Tibial artery (tissue), 4 donors: ENCODE measurements at regions not wholly inside any gene's neighbourhood (a gene's known extent, or its start where the extent isn't known, plus 50 kb on each side); places are given as distances from the start of the nearest gene placed in this dataset.
"Not testable (repeated sequence)": the region's sequence is repeated elsewhere in the genome, so short reads cannot be mapped to it uniquely, and the experiment has no call there.

ENCODE experiments used
- DNase-seq, 2 donors: peaks; one replicate each; pipeline ENCODE4 v3.0.0-alpha.2; 2019
- H3K27ac ChIP-seq, 2 donors: fragments of 200-600 bp; sonication (generic) in 1 of 2; 1 replicate in 1 of 2; 2 replicates in 1 of 2; pipeline ENCODE4 v1.5.1; 2018 to 2019; ENCODE audit warnings: mild to moderate bottlenecking in 1 of 2
- H3K27me3 ChIP-seq, 2 donors: fragments of 200-600 bp; sonication (generic) in 1 of 2; one replicate each; pipeline versions ENCODE4 v1.5.1 to v1.6.0; 2016 to 2019
- H3K36me3 ChIP-seq, 3 donors: fragments of 200-600 bp; sonication (generic) in 2 of 3; one replicate each; pipeline ENCODE4 v1.5.1; 2016 to 2019; ENCODE audit warnings: mild to moderate bottlenecking in 2 of 3
- H3K4me1 ChIP-seq, 4 donors: fragments of 200-600 bp; sonication (generic) in 2 of 4; 1 replicate in 3 of 4; 2 replicates in 1 of 4; pipeline ENCODE4 v1.5.1; 2016 to 2019
- H3K4me3 ChIP-seq, 2 donors: fragments of 200-600 bp; sonication (generic) in 1 of 2; 1 replicate in 1 of 2; 2 replicates in 1 of 2; pipeline ENCODE4 v1.5.1; 2018 to 2019; ENCODE audit warnings: mild to moderate bottlenecking in 2 of 2
- H3K9me3 ChIP-seq, 3 donors: fragments of 200-600 bp; sonication (generic) in 1 of 3; one replicate each; pipeline ENCODE4 v1.5.1; 2016 to 2019
- intact Hi-C: fragments of 100-400 bp; cut with DNase I; formaldehyde crosslinking; loops from one replicate; pipeline ENCODE4 v1.15.0; 2023; ENCODE audit warnings: low total_unique reads

- intact Hi-C loops, DNase-seq: not testable (repeated sequence)
These were observed 159.2 kb upstream of the ZNF322 start for GRCh38 chr6:26818640-26819225.

GRCh38 chr6:26827965-26828364 is 168.4 kb upstream of the ZNF322 start:
- H3K36me3 ChIP-seq, H3K9me3 ChIP-seq, intact Hi-C loops, H3K4me1 ChIP-seq, DNase-seq, H3K27ac ChIP-seq, H3K4me3 ChIP-seq, H3K27me3 ChIP-seq: not testable (repeated sequence)

More at GRCh38 chr6:26818640-26819225, 159.2 kb upstream of the ZNF322 start:
- H3K4me3 ChIP-seq, H3K27ac ChIP-seq, H3K9me3 ChIP-seq, H3K27me3 ChIP-seq, H3K36me3 ChIP-seq, H3K4me1 ChIP-seq: not testable (repeated sequence)

DNA sequence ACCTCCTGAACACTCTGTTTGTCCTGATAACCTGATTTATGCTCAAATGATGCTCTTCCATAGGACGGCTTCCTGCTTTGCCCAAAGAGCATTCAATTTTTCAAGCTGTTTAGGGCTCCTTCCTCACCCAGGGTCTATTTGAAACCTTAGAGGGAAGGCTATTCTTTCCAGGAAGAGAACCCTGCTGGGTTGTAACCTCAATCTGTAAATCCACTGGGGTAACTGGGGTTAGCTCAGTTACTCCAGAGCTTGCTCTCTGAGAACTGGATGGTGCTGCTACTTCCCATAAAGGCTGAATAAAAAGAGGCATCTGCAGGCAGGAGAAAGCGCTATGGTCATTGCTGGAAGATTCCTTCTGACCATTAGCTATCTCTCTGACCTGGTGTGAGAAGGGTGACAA is 169.9 kb upstream of the ZNF322 start:
- H3K4me3 ChIP-seq, H3K36me3 ChIP-seq, H3K9me3 ChIP-seq, intact Hi-C loops, DNase-seq, H3K27me3 ChIP-seq, H3K4me1 ChIP-seq, H3K27ac ChIP-seq: not testable (repeated sequence)

- H3K4me1 ChIP-seq, H3K27me3 ChIP-seq, H3K27ac ChIP-seq, DNase-seq, H3K4me3 ChIP-seq, H3K9me3 ChIP-seq, H3K36me3 ChIP-seq, intact Hi-C loops: not testable (repeated sequence)
These were observed 171.4 kb upstream of the ZNF322 start for GRCh38 chr6:26830992-26831391.

DNA sequence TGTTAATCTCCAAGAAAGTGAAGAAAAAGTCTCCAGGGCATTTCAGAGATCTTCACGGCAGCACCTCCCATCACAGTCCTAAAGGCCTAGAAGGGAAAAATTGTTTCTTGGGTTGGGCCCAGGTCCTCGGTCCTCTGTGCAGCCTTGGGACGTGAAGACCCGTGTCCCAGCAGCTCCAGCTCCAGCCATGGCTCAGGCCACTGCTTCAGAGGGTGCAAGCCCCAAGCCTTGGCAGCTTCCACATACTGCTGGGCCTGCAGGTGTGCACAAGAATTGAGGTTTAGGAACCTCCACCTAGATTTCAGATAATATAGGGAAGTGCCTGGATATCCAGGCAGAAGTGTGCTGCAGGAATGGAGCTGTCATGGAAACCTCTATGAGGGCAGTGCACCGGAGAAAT is 176.2 kb upstream of the ZNF322 start:
- H3K4me1 ChIP-seq, H3K27ac ChIP-seq, H3K9me3 ChIP-seq, intact Hi-C loops, DNase-seq, H3K4me3 ChIP-seq, H3K36me3 ChIP-seq, H3K27me3 ChIP-seq: not testable (repeated sequence)

GRCh38 chr6:26836657-26837056 is 177.1 kb upstream of the ZNF322 start:
- intact Hi-C loops, DNase-seq, H3K36me3 ChIP-seq, H3K27ac ChIP-seq, H3K9me3 ChIP-seq, H3K27me3 ChIP-seq, H3K4me1 ChIP-seq, H3K4me3 ChIP-seq: not testable (repeated sequence)

- DNase-seq, H3K4me1 ChIP-seq, H3K9me3 ChIP-seq, H3K4me3 ChIP-seq, H3K27me3 ChIP-seq, H3K27ac ChIP-seq, intact Hi-C loops, H3K36me3 ChIP-seq: not testable (repeated sequence)
These were observed 185.3 kb upstream of the ZNF322 start for GRCh38 chr6:26844823-26845222.

DNA sequence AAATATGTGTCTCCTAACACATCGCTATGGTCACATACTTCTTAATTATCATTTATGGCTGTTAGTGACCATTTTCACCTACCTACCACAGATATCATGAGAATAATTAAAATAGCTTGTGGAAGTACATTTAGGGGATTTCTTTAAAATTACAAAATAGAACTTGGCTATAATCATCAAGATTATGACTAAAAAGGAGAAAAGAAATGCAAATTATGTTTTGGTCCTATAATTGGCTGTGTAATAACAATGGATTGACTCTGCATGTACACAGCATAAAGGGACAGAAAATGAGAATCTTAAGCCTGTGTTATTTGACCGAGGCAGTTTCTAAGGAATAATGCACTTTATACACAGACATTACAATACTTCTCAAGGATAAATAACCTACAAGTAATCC is 197.7 kb upstream of the ZNF322 start:
- H3K27me3 ChIP-seq, intact Hi-C loops, H3K4me1 ChIP-seq, H3K27ac ChIP-seq, H3K36me3 ChIP-seq, DNase-seq, H3K9me3 ChIP-seq, H3K4me3 ChIP-seq: not testable (repeated sequence)

DNA sequence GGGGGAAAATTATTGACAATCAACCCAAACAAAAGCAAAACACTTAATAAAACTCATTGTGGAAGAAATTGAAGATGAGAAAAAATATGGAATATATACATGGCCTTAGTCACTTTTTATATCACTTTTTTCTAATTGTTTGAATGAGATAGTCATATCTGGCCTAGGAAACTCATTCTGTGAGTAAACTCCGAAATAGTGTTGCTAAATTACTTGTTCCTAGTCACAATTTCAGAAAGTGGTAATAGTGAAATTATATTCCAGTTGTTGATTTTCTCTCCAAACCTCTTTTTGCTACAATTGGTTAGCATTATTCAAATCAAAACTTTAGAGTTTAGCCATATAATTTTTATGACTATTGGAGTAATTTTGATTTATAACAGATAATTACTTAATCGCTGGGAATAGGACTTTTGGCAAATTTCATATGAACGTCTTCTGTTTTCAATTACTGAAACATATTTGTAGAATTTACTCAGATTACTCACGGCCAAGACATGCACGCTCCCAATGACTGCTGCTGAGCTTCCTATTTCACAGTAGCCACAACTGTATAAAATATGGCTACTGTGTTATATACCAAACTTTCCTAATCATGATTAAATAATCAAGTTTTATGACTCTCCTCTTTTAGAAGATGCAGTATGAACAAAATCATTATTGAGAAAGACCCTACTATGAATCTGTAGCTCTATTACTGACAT is 199.7 kb upstream of the ZNF322 start:
- H3K27ac ChIP-seq, H3K4me3 ChIP-seq, H3K27me3 ChIP-seq, H3K9me3 ChIP-seq, H3K4me1 ChIP-seq, DNase-seq, H3K36me3 ChIP-seq, intact Hi-C loops: not testable (repeated sequence)

- H3K27me3 ChIP-seq, intact Hi-C loops, H3K27ac ChIP-seq, H3K36me3 ChIP-seq, H3K4me1 ChIP-seq, DNase-seq, H3K9me3 ChIP-seq, H3K4me3 ChIP-seq: not testable (repeated sequence)
These were observed 200.2 kb upstream of the ZNF322 start for GRCh38 chr6:26859771-26860163.

- H3K27me3 ChIP-seq, H3K4me1 ChIP-seq, DNase-seq, H3K4me3 ChIP-seq, H3K27ac ChIP-seq, intact Hi-C loops, H3K9me3 ChIP-seq, H3K36me3 ChIP-seq: not testable (repeated sequence)
These were observed 202.4 kb upstream of the ZNF322 start for GRCh38 chr6:26861913-26862312.

GRCh38 chr6:26863641-26864040 is 204.1 kb upstream of the ZNF322 start:
- H3K27me3 ChIP-seq, DNase-seq, intact Hi-C loops, H3K36me3 ChIP-seq, H3K4me1 ChIP-seq, H3K27ac ChIP-seq, H3K9me3 ChIP-seq, H3K4me3 ChIP-seq: not testable (repeated sequence)

DNA sequence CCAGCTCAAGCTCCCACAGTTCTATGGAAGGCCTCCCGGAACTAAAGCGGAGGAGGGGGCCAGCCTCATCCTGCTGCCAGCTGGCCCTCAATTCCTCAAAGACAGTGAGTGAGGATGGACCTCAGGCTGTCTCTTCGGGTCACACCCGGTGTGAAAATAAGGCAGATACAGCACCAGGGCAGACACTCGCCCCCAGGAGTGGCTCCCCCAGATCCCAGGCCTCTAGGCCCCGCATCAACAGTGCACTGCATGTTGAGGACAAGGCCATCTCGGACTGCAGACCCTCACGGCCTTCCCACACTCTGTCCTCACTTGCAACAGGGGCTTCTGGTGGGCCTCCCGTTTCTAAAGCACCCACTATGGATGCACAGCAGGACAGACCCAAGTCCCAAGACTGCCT is 239.2 kb upstream of the ZNF322 start:
- intact Hi-C loops, DNase-seq, H3K9me3 ChIP-seq, H3K4me3 ChIP-seq, H3K27ac ChIP-seq, H3K27me3 ChIP-seq, H3K36me3 ChIP-seq, H3K4me1 ChIP-seq: not testable (repeated sequence)

GRCh38 chr6:26924206-26924605 is 264.7 kb upstream of the ZNF322 start:
- H3K27me3 ChIP-seq, intact Hi-C loops, H3K4me3 ChIP-seq, H3K9me3 ChIP-seq, H3K27ac ChIP-seq, H3K4me1 ChIP-seq, H3K36me3 ChIP-seq, DNase-seq: not testable (repeated sequence)

- H3K27ac ChIP-seq, H3K4me1 ChIP-seq, H3K9me3 ChIP-seq, H3K4me3 ChIP-seq, H3K36me3 ChIP-seq, H3K27me3 ChIP-seq, DNase-seq, intact Hi-C loops: not testable (repeated sequence)
These were observed 268.6 kb upstream of the ZNF322 start for GRCh38 chr6:26928190-26928589.
